Body of pancreas (tissue), 4 donors: ENCODE measurements at regions not wholly inside any gene's neighbourhood (a gene's known extent, or its start where the extent isn't known, plus 50 kb on each side); places are given as distances from the start of the nearest gene placed in this dataset.
A peak's percentile ranks its signal among the peaks of the same experiment; 100 is the strongest.

Experiments
- ATAC-seq: fragments of 150-250 bp; one replicate; pipeline ENCODE4 v1.9.1; 2016
- DNase-seq, 4 donors: peaks; one replicate each; pipeline ENCODE4 v3.0.0-alpha.2; 2019
- H3K27ac ChIP-seq, 4 donors: fragments of 200-600 bp; sonication (generic); 1 replicate in 3 of 4; 2 replicates in 1 of 4; pipeline versions ENCODE4 v1.5.1 to v1.6.1; 2016 to 2019; ENCODE audit warnings: mild to moderate bottlenecking in 1 of 4, mixed read lengths in 1 of 4, moderate library complexity in 1 of 4
- H3K27me3 ChIP-seq, 2 donors: fragments of 200-600 bp; sonication (generic); one replicate each; pipeline ENCODE4 v1.6.0; 2016; ENCODE audit warnings: mild to moderate bottlenecking in 1 of 2
- H3K36me3 ChIP-seq, 2 donors: fragments of 200-600 bp; sonication (generic); replicated peaks in 1 of 2; 2 replicates each; pipeline ENCODE4 v1.5.1; 2016; ENCODE audit warnings: low read depth in 2 of 2; ENCODE audit not compliant: insufficient read depth in 1 of 2
- H3K4me1 ChIP-seq: fragments of 200-600 bp; sonication (generic); one replicate; pipeline ENCODE4 v1.6.0; 2016
- H3K4me3 ChIP-seq, 2 donors: fragments of 200-600 bp; sonication (generic); 1 replicate in 1 of 2; 2 replicates in 1 of 2; pipeline ENCODE4 v1.5.1; 2016 to 2019
- H3K9me3 ChIP-seq, 3 donors: fragments of 200-600 bp; sonication (generic); 1 replicate in 2 of 3; 2 replicates in 1 of 3; pipeline ENCODE4 v1.5.1; 2016
- CTCF ChIP-seq, 7 experiments: fragments of 450-650 bp in 4 of 7; fragments of 200-600 bp in 3 of 7; sonication (generic) in 3 of 7; IDR thresholded peaks; one replicate each; pipeline ENCODE4 v1.5.1; 2016 to 2019; ENCODE audit warnings: antibody characterized with exemption in 7 of 7
- POLR2A ChIP-seq, 3 donors: fragments of 450-650 bp; IDR thresholded peaks; one replicate each; pipeline ENCODE4 v1.6.1; 2016; ENCODE audit warnings: antibody characterized with exemption in 3 of 3, mild to moderate bottlenecking in 2 of 3
- WGBS, 2 donors: methylation state at CpG; one replicate each; pipeline ENCODE4 v1.1.5; 2017; 5-methylcytosine and 5-hydroxymethylcytosine counted together
- intact Hi-C: fragments of 100-400 bp; cut with DNase I; formaldehyde crosslinking; loops from one replicate; pipeline ENCODE4 v1.15.1; 2023

GRCh38 chr12:43281563-43281962, 270.4 kb downstream of the ADAMTS20 start:
- Histone ChIP-seq H3K9me3 (no peaks in the 10 kb centered on the region), H3K27me3 (no peaks in the 10 kb centered on the region), H3K4me1 (no peaks in the 10 kb centered on the region), H3K36me3 (no peaks in the 10 kb centered on the region), H3K4me3 (no peak overlapping the region), H3K27ac (no peak overlapping the region)
- TF ChIP-seq CTCF (IDR thresholded peaks at IDR 0.05) (no peak), POLR2A (IDR thresholded peaks at IDR 0.05) (no peak)
- intact Hi-C loops: no loop called here
- ATAC-seq (no peak), DNase-seq (no peak)
- 67 to 73% methylated on average over 3 of the region's 3 CpGs for WGBS, 2 donors

- DNase-seq (no peak), ATAC-seq (no peak)
- H3K9me3 ChIP-seq: no peaks in the 10 kb centered on the region
- no peaks in the 10 kb centered on the region for H3K27me3 ChIP-seq
- H3K4me3 ChIP-seq: no peak overlapping the region
- H3K36me3 ChIP-seq: no peaks in the 10 kb centered on the region
- WGBS, 2 donors: 40 to 54% methylated on average over 3 of the region's 3 CpGs
- intact Hi-C loops: no loop called here
- no peak for TF ChIP-seq CTCF (IDR thresholded peaks at IDR 0.05)
- no peak for TF ChIP-seq POLR2A (IDR thresholded peaks at IDR 0.05)
- peaks cover 4% of the 10 kb centered on the region for H3K4me1 ChIP-seq
- no peak overlapping the region for H3K27ac ChIP-seq
Measured at GRCh38 chr12:43278541-43278832, 273.5 kb downstream of the ADAMTS20 start.

GRCh38 chr12:43277651-43278540, 274.1 kb downstream of the ADAMTS20 start:
- Histone ChIP-seq H3K4me1 (peaks cover 4% of the 10 kb centered on the region), H3K27me3 (no peaks in the 10 kb centered on the region), H3K4me3 (no peak overlapping the region), H3K36me3 (no peaks in the 10 kb centered on the region), H3K9me3 (no peaks in the 10 kb centered on the region), H3K27ac (no peak overlapping the region)
- intact Hi-C loops: no loop called here
- DNase-seq (no peak), ATAC-seq (no peak)
- TF ChIP-seq POLR2A (IDR thresholded peaks at IDR 0.05): no peak
- TF ChIP-seq CTCF (IDR thresholded peaks at IDR 0.05): no peak
- WGBS, 2 donors: 45 to 49% methylated on average over 7 of the region's 7 CpGs

DNA sequence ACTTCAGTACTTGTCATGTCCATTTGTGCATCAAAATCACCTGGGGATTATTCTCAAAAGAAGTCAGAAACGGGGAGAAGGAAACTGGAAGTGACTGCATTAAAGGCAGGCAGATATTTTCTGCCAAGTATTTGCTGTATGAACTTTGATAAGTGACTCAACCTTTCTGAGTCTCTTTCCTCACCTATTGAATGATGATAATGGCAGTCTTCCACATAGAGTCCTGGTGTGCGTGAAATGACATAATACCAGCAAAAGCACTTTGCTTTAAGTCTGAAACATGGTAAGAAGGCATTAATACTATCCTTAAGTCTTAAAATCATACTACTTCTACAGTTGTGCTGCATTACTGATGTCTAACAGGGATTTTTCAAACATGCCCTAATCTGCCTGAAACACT, 278.5 kb downstream of the ADAMTS20 start:
- TF ChIP-seq POLR2A (IDR thresholded peaks at IDR 0.05) (no peak), CTCF (IDR thresholded peaks at IDR 0.05) (no peak)
- Histone ChIP-seq H3K9me3 (no peaks in the 10 kb centered on the region), H3K27ac (peak overlapping the region in 1 of 4 donors; percentile 11), H3K27me3 (no peaks in the 10 kb centered on the region), H3K36me3 (no peaks in the 10 kb centered on the region), H3K4me1 (peaks cover 4% of the 10 kb centered on the region), H3K4me3 (no peak overlapping the region)
- 29 to 31% methylated on average over 2 of the region's 2 CpGs for WGBS, 2 donors
- DNase-seq: no peak
- intact Hi-C loops: no loop called here
- ATAC-seq: no peak

DNA sequence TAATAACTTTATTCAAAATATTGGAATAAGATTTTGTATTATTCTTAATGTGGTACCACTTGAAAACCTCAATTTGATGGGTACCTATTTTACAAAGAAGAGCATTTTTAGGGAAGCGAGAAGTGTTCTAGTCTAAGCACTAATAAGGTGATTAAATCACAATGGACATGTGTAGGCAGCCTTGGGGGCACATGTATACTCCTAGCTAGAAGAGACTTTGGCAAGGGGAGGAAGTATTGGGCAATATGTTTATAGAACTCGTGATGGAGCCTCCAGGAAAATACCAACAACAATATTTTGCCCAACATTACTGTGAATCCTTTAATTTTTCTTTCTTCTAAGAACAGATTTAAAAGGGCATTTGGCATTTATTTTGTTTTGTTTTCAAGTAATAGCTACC, 280.3 kb downstream of the ADAMTS20 start:
- DNase-seq (no peak), ATAC-seq (no peak)
- Histone ChIP-seq H3K4me3 (no peak overlapping the region), H3K4me1 (peaks cover 4% of the 10 kb centered on the region), H3K27ac (no peak overlapping the region), H3K27me3 (no peaks in the 10 kb centered on the region), H3K36me3 (no peaks in the 10 kb centered on the region), H3K9me3 (no peaks in the 10 kb centered on the region)
- 66 to 67% methylated on average over 2 of the region's 2 CpGs for WGBS, 2 donors
- TF ChIP-seq CTCF (IDR thresholded peaks at IDR 0.05): no peak
- no peak for TF ChIP-seq POLR2A (IDR thresholded peaks at IDR 0.05)
- intact Hi-C loops: no loop called here
